ENCODE measurements at regions not wholly inside any gene's neighbourhood (a gene's known extent, or its start where the extent isn't known, plus 50 kb on each side); places are given as distances from the start of the nearest gene placed in this dataset.

DNA sequence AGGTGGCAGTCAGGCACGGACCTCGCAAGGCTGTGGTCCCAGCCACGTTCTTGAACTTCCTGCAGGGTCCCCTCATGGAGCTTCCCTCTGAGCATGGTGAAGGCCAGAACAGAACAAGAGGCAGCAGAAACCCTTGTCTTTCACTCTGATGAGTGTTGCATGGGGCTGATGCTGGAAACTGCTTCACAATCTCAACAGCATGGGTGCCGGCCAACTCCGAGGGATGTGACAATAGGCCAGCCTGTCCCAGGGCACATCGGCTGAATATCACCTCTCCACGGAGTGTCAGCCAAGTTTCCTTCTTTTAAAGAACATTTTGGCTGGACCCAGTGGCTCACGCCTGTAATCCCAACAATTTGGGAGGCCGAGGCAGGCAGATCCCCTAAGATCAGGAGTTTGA lies 173.9 kb downstream of the FOXO1 start:
- no peaks in the 10 kb centered on the region for H4K20me1 ChIP-seq (replicated peaks; ENCODE audit: insufficient read depth)
- Mint-ChIP-seq H3K9me3 (no peaks in the 10 kb centered on the region; the same call in 2 of the 3 replicates), H3K4me1 (peaks cover 32% of the 10 kb centered on the region), H3K4me3 (no peak overlapping the region), H3K36me3 (ENCODE audit: low read depth) (no peaks in the 10 kb centered on the region), H3K27me3 (ENCODE audit: insufficient read depth, low read depth, poor library complexity) (peaks cover 7% of the 10 kb centered on the region), H3K27ac (no peak overlapping the region)
- H2AFZ ChIP-seq = no peak overlapping the region
- H3K4me3 ChIP-seq = no peak overlapping the region
- ATAC-seq (no peak), DNase-seq (ENCODE audit: low spot score) (no peak)
- H3K9me2 ChIP-seq (ENCODE audit: insufficient read depth) = peaks cover 8% of the 10 kb centered on the region; the same call in 1 of the 2 replicates
- H3K4me1 ChIP-seq (ENCODE audit: insufficient read depth) = peaks cover 16% of the 10 kb centered on the region
- H3K4me2 ChIP-seq = no peak overlapping the region
- no peak overlapping the region for H3K27ac ChIP-seq (ENCODE audit: low read depth)
- no peak for TF ChIP-seq POLR2AphosphoS5 (IDR thresholded peaks at IDR 0.05; ENCODE audit: low read depth)
- no peak for TF ChIP-seq JUNB (IDR thresholded peaks at IDR 0.05; ENCODE audit: unreplicated experiment)
- TF ChIP-seq EZH2 (IDR thresholded peaks at IDR 0.05; ENCODE audit: low read depth, unreplicated experiment) = no peak
- TF ChIP-seq, protein P1, sequence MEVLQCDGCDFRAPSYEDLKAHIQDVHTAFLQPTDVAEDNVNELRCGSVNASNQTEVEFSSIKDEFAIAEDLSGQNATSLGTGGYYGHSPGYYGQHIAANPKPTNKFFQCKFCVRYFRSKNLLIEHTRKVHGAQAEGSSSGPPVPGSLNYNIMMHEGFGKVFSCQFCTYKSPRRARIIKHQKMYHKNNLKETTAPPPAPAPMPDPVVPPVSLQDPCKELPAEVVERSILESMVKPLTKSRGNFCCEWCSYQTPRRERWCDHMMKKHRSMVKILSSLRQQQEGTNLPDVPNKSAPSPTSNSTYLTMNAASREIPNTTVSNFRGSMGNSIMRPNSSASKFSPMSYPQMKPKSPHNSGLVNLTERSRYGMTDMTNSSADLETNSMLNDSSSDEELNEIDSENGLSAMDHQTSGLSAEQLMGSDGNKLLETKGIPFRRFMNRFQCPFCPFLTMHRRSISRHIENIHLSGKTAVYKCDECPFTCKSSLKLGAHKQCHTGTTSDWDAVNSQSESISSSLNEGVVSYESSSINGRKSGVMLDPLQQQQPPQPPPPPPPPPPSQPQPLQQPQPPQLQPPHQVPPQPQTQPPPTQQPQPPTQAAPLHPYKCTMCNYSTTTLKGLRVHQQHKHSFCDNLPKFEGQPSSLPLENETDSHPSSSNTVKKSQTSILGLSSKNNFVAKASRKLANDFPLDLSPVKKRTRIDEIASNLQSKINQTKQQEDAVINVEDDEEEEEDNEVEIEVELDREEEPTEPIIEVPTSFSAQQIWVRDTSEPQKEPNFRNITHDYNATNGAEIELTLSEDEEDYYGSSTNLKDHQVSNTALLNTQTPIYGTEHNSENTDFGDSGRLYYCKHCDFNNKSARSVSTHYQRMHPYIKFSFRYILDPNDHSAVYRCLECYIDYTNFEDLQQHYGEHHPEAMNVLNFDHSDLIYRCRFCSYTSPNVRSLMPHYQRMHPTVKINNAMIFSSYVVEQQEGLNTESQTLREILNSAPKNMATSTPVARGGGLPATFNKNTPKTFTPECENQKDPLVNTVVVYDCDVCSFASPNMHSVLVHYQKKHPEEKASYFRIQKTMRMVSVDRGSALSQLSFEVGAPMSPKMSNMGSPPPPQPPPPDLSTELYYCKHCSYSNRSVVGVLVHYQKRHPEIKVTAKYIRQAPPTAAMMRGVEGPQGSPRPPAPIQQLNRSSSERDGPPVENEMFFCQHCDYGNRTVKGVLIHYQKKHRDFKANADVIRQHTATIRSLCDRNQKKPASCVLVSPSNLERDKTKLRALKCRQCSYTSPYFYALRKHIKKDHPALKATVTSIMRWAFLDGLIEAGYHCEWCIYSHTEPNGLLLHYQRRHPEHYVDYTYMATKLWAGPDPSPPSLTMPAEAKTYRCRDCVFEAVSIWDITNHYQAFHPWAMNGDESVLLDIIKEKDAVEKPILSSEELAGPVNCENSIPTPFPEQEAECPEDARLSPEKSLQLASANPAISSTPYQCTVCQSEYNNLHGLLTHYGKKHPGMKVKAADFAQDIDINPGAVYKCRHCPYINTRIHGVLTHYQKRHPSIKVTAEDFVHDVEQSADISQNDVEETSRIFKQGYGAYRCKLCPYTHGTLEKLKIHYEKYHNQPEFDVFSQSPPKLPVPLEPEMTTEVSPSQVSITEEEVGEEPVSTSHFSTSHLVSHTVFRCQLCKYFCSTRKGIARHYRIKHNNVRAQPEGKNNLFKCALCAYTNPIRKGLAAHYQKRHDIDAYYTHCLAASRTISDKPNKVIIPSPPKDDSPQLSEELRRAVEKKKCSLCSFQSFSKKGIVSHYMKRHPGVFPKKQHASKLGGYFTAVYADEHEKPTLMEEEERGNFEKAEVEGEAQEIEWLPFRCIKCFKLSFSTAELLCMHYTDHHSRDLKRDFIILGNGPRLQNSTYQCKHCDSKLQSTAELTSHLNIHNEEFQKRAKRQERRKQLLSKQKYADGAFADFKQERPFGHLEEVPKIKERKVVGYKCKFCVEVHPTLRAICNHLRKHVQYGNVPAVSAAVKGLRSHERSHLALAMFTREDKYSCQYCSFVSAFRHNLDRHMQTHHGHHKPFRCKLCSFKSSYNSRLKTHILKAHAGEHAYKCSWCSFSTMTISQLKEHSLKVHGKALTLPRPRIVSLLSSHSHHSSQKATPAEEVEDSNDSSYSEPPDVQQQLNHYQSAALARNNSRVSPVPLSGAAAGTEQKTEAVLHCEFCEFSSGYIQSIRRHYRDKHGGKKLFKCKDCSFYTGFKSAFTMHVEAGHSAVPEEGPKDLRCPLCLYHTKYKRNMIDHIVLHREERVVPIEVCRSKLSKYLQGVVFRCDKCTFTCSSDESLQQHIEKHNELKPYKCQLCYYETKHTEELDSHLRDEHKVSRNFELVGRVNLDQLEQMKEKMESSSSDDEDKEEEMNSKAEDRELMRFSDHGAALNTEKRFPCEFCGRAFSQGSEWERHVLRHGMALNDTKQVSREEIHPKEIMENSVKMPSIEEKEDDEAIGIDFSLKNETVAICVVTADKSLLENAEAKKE (CRISPR knock-in tag; IDR thresholded peaks at IDR 0.05) = no peak
- TF ChIP-seq ZNF331 (CRISPR knock-in tag; IDR thresholded peaks at IDR 0.05; ENCODE audit: low read depth) = no peak
- TF ChIP-seq EZH2phosphoT487 (IDR thresholded peaks at IDR 0.05; ENCODE audit: unreplicated experiment) = no peak
- TF ChIP-seq, protein P2, sequence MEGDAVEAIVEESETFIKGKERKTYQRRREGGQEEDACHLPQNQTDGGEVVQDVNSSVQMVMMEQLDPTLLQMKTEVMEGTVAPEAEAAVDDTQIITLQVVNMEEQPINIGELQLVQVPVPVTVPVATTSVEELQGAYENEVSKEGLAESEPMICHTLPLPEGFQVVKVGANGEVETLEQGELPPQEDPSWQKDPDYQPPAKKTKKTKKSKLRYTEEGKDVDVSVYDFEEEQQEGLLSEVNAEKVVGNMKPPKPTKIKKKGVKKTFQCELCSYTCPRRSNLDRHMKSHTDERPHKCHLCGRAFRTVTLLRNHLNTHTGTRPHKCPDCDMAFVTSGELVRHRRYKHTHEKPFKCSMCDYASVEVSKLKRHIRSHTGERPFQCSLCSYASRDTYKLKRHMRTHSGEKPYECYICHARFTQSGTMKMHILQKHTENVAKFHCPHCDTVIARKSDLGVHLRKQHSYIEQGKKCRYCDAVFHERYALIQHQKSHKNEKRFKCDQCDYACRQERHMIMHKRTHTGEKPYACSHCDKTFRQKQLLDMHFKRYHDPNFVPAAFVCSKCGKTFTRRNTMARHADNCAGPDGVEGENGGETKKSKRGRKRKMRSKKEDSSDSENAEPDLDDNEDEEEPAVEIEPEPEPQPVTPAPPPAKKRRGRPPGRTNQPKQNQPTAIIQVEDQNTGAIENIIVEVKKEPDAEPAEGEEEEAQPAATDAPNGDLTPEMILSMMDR (conservative IDR thresholded peaks at IDR 0.05; ENCODE audit: low read depth in 2 of 2) = no peak
- no peak for TF ChIP-seq NANOG (IDR thresholded peaks at IDR 0.05; ENCODE audit: borderline replicate concordance)
- TF ChIP-seq, protein P3, sequence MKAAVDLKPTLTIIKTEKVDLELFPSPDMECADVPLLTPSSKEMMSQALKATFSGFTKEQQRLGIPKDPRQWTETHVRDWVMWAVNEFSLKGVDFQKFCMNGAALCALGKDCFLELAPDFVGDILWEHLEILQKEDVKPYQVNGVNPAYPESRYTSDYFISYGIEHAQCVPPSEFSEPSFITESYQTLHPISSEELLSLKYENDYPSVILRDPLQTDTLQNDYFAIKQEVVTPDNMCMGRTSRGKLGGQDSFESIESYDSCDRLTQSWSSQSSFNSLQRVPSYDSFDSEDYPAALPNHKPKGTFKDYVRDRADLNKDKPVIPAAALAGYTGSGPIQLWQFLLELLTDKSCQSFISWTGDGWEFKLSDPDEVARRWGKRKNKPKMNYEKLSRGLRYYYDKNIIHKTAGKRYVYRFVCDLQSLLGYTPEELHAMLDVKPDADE (IDR thresholded peaks at IDR 0.05) = no peak
- no peaks in the 10 kb centered on the region for H3K27me3 ChIP-seq (ENCODE audit: insufficient read depth)
- H3K36me3 ChIP-seq (ENCODE audit: insufficient read depth) = no peaks in the 10 kb centered on the region
- H3K79me2 ChIP-seq (replicated peaks; ENCODE audit: insufficient read depth) = no peaks in the 10 kb centered on the region
- H3F3A ChIP-seq (replicated peaks; ENCODE audit: low read depth) = no peaks in the 10 kb centered on the region

Measured in GM23338 (cell line).